ENCODE measurements at regions not wholly inside any gene's neighbourhood (a gene's known extent, or its start where the extent isn't known, plus 50 kb on each side); places are given as distances from the start of the nearest gene placed in this dataset.
"Not testable (repeated sequence)": the region's sequence is repeated elsewhere in the genome, so short reads cannot be mapped to it uniquely, and the experiment has no call there.

DNA sequence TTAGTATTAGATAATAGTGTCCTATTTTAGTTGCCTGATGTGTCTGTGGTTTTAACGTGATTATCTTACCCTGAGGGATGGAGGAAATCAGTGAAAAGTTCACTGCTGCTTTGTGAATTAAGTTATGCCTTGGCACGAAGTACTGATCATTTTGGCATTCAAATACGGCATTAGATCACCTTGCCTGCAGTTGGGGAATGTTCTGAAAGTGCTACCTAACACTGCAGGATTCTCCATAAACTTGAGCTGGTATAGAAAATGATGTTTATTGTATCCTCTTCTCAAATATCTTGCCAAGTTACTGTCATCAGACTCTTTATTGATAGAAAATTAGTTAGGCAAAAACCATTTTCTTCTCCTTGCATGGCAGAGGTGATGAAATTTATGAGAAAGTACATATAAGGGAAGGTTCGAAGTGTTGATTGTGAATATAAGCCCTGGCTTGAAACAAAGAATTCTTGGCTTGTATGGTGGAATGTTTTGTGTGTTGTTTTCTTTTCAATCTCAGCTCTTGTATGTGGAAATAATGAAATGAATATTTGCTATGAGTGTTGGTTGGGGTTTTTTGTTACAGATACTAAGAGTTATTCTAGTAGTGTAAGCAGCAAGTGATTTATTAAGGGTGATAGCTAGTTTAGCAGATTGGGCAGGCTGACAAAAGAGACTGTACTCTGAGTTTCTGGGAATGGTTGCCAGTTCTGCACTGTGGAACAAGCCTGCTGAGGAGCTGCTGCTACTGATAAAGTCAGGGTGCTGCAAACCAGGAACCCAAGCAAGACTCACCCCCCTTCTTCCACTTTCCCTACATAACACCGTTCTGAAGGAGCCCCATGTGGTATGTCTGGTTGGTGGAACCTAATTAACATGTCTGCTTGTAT is 448.3 kb downstream of the PCNX1 start:
- no peak for DNase-seq (ENCODE audit: extremely low read depth in 1 of 2, low read depth in 1 of 2)

DNA sequence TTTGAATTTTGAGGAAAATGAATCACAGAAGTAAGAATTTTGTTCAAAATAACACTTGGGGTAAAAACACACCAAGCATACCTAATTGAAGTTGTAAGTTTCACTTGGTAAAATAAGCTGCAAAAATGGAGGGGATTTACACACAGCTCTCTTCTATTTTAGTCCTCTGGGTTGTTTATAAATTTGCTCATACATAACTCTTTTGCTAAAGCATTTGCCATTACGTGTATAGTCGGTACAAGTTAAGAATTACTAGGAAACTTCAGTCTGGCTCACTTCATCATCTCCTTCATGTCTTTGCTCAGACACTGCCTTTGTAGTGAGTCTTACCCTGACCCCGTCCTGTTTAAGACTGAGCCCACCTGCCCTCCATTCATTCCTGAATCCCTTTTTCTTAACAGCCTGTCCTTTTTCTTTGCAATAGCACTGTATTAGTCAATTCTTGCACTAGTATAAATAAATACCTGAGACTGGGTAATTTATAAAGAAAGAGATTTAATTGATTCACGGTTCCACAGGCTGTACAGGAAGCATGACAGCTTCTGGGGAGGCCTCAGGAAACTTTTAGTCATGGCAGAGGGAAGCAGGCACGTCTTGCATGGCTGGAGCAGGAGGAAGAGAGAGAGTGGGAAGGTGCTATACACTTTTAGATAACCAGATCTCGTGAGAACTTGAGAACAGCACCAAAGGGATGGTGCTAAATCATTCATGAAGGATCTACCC is 451.1 kb downstream of the PCNX1 start:
- DNase-seq (ENCODE audit: extremely low read depth in 1 of 2, low read depth in 1 of 2), result no peak

DNA sequence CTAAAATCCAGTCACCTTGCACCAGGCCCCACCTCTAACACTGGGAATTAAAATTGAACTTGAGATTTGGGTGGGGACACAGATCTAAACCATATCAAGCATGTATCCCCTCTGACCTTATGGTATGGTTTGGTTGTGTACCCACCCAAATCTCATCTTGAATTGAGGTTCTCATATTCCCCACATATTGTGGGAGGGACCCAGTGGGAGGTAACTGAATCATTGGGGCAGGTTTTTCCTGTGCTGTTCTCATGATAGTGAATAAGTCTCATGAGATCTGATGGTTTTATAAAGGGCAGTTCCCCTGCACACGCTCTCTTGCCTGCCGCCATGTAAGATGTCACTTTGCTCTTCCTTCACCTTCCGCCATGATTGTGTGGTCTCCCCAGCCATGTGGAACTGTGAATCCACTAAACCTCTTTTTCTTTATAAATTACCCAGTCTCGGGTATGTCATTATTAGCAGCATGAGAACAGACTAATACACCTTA is 451.7 kb downstream of the PCNX1 start:
- not testable (repeated sequence) for DNase-seq (ENCODE audit: extremely low read depth in 1 of 2, low read depth in 1 of 2)

DNA sequence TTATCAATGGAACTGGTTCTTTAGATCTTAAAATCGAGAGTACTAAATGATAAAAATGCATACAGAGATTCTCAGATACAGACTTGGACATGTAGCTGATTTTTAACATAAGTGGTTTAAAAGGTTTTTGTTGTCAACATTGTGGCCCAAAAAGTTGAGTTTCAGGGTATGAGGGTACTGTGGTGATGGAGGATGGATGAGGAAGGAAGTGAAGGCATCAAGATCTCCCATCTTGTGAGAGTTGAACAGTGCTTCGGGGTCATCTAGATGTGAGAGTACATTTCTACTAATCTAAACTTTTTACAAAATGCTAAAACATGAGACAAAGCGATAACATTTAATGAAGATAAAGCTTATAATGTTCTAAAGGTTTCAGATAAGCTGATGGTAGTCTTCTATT is 452.6 kb downstream of the PCNX1 start:
- DNase-seq (ENCODE audit: extremely low read depth in 1 of 2, low read depth in 1 of 2), result no peak

DNA sequence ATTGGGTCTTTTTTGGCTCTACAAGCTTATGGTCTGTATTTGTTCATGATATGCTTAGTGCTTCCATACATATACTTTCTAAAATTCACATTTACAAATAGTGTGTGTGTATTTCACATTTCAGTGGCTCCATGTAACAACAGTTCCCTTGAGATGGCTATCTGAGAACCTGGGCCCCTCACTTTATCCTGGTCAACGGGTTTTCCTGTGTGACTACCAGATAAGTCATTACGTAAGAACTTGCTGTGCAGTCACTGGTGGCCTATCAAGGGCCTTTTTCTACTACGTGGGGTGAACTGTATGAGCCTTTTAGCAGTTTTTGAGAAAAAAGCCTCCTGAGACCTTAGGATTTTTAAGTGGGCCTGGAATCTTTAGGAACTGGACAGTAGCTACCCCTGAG is 454.1 kb downstream of the PCNX1 start:
- DNase-seq (ENCODE audit: extremely low read depth in 1 of 2, low read depth in 1 of 2), result no peak

DNA sequence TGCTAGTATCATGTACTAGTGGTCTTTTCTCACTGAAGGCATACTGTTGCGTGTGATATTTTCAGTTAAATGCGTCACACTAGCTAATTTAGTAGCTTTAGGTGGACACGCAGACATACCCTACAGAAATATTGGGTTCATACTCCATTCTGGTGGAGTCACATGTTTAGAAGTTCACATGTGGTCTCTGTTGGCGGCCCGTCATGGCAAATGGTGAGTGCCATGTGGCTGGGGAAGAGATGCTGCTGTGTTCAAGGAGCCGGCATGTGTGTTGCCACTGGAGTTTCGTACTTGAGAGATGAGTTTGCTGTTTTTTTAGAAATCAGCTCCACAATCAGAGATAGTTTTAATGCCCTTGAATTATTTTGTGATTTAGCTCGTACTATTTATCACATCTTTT is 454.6 kb downstream of the PCNX1 start:
- DNase-seq (ENCODE audit: extremely low read depth in 1 of 2, low read depth in 1 of 2), result no peak

DNA sequence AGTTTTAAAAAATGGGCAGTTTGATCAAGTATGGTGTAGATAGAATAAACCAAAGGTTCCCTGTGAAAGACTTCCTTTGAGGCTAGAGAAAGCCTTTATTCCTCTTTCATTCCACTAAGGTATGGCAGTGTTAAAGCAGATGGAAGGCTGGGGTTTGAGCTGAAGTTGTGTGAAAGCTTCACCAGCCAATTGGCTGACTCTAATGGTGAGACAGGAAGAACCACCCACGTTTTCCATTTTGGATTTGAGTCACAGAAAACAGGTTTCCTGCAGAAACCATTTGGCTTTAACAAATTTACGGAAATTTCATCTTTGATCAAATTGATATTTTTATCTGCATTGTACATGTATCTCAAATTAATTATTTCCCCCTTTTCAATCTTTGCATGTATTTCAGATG is 455.0 kb downstream of the PCNX1 start:
- DNase-seq (ENCODE audit: extremely low read depth in 1 of 2, low read depth in 1 of 2), result no peak

DNA sequence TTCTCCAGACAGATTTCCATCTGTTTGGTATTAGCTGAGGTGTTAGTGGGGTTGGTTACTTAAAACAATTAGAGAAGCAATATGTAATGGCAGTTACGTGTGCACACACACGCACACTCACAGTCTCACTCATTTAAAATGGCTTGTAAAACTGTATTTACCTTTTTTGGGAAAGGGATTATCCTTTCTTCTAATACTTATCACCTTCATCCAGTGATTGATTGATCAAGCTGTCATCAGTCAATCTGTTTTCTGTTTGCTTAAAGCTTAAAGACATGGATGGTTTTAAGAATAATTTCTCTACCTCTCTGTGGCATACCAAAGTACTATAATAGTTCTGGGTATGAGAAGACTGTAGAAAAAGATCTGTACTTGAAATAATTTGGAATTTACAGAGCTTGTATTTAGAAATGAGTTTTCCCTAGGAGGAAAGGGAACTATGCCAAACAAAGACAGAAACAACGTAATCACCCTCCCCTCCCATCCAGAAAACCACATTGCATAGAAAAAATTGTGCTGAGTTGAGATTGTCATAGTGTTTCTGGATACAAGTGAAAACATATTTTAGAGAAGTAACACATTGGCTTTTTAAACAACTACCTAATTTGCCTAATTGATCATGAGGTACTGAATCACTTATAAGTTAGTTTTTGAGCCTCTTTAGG is 455.8 kb downstream of the PCNX1 start:
- DNase-seq (ENCODE audit: extremely low read depth in 1 of 2, low read depth in 1 of 2), result no peak

DNA sequence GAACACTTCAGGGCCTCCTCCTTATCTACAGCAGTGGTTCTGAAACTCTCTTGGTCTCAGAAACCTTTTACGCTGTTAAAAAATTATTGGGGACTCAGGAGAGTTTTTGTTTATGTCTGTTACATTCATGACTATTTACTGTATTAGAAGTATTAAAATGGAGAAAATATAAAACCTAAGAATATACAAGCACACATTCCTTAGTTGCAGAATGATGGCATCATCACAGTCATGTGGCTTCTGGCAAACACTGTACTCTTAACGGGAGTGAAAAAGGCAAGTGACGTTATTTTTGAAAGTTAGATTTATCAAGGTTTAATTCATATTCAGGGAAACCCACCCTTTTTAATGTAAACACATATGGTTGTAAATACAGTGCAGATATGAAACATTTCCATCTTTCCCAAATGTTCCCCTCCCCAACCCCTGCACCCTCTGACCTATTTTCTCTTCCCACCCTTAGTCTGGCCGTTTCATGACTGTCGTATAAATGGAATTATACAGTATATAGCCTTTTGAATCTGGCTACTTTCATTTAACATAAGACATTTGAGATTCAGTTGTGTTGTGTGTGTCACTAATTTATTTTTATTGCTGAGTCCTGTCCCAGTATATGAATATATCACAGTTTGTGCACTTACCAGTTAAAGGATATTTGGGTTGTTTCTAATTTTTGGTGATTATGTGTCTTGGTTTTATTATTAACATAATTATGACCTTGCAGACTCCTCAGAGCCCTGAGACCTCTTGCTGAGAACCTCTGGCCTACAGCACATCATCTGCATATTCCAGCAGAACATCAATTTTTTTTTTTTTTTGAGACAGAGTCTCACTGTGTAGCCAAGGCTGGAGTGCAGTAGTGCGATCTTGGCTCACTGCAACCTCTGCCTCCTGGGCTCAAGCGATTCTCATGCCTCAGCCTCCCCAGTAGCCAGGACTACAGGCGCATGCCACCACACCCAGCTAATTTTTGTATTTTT is 457.0 kb downstream of the PCNX1 start:
- DNase-seq (ENCODE audit: extremely low read depth in 1 of 2, low read depth in 1 of 2), result no peak

DNA sequence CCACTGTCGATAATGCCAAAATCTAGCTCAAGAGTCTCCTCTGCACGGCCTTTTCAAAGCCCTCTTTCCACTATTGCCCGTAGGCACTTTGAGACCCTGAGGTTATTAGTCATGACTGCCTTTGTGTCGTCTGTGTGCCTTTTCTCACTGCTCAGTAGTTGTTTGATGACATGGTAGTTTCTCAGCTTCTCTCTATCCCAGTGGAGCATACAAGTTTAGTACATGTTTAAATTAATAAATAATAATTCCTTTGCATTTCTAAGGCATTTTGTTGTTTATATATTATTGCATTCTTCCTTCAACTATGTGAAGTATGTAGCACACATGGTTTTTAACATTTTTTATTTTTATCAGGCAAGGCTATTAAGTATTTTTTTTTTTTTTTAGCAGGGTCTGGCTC is 458.1 kb downstream of the PCNX1 start:
- no peak for DNase-seq (ENCODE audit: extremely low read depth in 1 of 2, low read depth in 1 of 2)

DNA sequence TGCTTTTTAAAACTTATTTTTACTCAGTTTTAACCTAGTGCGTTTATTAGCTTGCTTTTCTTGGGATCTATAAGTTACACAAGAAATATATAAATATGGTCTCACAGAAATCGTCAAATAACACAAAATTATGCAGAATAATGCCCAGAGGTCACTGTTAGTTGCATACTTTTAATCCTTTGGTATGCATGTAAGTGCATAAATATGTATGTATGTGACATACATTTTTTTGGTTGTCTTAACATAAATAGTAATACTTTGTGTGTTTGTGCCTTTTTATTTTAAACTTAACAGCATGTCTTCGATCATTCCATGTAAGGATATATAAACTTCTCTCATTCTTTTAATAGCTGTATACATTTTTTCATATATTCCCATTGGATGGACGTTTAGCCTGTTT is 459.6 kb downstream of the PCNX1 start:
- no peak for DNase-seq (ENCODE audit: extremely low read depth in 1 of 2, low read depth in 1 of 2)

DNA sequence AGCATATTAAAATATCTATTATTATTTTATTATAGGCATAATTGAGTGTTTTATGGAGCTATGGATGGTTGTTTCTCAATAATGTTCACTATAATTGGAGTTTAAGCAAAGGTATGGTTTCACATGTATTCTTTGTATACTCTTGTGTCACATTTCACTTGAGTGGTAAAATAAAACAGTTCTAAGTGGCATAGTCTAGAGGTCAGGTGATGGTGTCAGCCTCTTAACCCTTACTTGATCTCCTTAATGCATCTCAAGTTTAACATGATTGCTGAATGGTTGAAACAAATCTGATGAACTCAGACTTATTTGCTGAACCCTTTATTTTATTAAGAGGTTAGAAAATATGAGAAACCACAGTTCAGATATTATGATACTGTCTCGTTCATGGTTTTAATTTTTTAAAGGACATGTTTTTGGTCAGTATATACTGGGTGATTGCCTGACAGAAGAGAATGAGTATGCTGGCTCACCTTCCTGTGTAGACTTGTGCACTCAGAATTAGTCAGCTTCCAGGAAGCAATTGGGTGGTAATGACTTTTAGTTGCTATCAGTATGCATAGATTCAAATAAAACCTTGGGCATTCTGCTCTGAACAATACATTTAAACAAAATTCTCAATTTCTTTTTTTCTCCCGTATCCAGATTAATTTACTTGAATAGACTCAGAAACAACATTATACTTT is 464.6 kb downstream of the PCNX1 start:
- DNase-seq (ENCODE audit: extremely low read depth in 1 of 2, low read depth in 1 of 2), result no peak

DNA sequence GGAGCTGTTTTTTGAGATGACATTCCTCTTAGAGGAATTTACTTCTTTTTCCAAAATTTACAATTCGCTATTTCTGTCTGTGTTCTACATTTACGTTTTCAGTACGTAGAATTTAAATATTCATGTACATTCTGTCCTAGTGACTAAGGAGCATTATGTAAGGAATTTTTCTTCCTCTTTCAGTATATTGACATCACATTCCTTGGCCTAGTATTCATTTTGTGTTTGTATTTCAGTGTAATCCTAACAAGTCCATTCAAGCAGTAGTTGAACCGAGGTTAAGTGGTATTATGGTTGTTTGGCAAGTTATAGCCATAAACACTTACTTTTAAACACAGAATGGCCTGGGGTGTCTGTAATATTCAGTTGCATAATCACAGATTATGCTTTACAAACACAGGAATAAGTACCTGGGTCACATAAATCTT is 465.2 kb downstream of the PCNX1 start:
- no peak for DNase-seq (ENCODE audit: extremely low read depth in 1 of 2, low read depth in 1 of 2)

DNA sequence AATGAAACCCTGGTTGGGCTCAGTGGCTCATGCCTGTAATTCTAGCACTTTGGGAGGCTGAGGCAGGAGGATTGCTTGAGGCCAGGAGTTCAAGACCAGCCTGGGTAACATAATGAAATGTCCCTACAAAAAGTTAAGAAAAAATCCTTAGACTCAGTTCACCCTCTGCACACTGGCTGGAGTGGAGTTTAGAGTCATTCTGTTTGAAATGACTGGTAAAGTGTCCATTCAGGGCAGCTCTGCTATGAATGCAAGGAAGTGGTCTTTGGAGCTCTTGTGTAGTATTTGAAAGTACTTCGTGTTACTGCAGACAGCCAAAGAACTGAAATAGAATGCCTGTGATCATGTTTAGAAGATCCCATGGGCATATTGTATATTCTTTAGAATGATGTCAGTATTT is 466.5 kb downstream of the PCNX1 start:
- DNase-seq (ENCODE audit: extremely low read depth in 1 of 2, low read depth in 1 of 2), result no peak

DNA sequence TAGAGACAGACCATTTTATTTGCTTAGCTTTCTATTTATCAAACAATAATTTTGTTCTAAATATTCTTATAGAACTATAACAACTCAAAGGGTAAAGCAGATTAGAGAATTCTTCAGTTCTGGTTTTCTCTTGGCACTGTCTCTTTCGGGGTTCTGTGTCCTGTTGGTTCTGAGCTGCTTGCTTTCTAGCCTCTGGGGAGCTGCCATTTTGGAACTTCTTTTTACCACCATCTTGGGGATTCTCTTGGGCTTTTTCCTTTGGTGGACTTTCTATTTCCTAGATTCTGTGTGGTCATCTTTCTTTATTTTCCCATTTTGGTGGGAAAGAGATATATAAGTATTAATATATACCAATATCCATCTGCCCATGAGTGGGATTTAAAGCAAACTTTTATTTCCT is 467.7 kb downstream of the PCNX1 start:
- no peak for DNase-seq (ENCODE audit: extremely low read depth in 1 of 2, low read depth in 1 of 2)

DNA sequence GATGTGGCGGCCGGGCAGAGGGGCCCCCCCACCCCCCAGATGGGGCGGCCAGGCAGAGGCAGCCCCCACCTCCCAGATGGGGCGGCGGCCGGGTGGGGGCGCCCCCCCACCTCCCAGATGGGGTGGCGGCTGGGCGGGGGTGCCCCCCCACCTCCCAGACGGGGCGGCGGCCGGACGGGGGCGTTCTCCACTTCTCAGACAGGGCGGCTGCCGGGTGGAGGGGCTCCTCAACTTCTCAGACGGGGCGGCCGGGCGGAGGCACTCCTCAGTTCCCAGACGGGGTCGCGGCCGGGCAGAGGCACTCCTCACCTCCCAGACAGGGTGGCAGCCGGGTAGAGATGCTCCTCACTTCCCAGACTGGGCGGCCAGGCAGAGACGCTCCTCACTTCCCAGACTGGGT is 469.8 kb downstream of the PCNX1 start:
- DNase-seq (ENCODE audit: extremely low read depth in 1 of 2, low read depth in 1 of 2), result no peak

DNA sequence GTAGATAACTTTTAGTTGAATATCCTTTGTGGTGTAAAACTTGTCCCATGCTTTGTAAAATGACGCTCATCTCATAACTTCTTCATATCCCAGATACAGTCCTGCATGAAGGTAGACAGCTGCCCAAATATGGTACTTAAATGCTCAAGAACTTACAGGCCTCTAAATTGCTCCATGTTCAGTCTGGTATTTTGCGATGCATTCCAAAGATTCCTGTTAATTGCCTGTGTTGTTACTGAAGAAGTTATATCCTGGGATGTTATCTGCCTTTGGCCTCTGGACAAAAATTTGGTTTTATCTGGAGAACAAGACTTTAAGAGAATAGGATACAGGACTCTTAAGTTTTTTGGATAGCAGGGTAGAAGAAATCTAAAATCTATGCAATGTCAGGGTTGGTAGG is 473.0 kb downstream of the PCNX1 start:
- no peak for DNase-seq (ENCODE audit: extremely low read depth in 1 of 2, low read depth in 1 of 2)

DNA sequence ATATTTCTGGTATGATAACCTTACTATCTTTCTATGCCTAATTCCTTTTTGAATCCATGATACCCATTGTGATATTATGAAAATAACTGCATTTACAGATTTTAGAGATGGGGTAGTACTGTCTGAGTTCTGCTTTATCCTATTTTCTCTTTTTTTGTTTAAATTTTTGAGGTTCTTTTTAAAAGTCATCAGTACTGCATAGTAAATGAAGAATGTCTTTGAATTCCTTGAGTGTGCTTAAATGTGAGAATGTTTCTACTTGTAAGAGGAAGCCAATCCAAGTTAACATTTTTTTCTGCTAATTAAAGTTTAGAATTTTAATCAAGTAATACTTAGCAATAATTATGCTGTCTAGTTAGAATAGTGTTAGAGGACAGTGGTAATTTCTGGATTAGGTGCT is 474.6 kb downstream of the PCNX1 start:
- no peak for DNase-seq (ENCODE audit: extremely low read depth in 1 of 2, low read depth in 1 of 2)

DNA sequence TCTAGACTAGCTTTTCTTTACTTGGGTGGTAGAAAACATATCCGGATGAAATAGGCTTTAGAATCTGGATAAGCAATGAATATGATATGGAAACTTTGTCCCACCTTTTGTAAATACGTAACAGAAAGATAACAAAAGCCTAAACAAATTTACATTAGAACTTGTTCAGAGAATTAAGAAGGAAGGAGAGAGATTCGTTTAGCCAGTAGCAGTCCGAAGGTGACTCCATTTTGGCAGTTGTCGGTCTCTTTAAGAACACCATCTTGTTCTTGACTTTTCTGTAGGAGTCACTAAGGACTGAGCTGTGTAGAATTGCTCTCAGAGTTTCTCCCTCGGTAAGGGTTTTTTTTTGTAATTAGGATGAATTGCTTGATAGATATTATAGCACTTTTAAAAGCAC is 475.1 kb downstream of the PCNX1 start:
- DNase-seq (ENCODE audit: extremely low read depth in 1 of 2, low read depth in 1 of 2), result no peak

DNA sequence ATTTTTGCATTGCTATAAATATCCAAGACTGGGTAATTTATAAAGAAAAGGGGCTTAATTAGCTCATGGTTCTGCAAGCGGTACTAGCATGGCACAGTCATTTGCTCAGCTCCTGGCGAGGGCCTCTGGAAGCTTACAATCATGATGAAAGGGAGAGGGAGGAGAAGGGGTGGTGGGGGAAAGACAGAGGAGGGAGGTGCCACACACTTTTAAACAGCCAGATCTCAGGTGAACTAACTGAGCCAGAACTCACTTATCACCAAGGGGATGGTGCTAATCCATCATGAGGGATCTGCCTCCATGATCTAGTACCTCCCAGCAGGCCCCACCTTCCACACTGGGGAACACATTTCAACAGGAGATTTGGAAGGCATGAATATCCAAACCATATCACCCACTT is 476.3 kb downstream of the PCNX1 start:
- DNase-seq (ENCODE audit: extremely low read depth in 1 of 2, low read depth in 1 of 2), result no peak
